Mammary epithelial cell (primary cell): ENCODE measurements at regions not wholly inside any gene's neighbourhood (a gene's known extent, or its start where the extent isn't known, plus 50 kb on each side); places are given as distances from the start of the nearest gene placed in this dataset.

ENCODE experiments used
- CTCF ChIP-seq, 2 donors: IDR thresholded peaks in 1 of 2; conservative IDR thresholded peaks in 1 of 2; 2 replicates each; pipeline ENCODE4 v1.5.1; 2011 to 2012; ENCODE audit warnings: inconsistent platforms in 2 of 2, low read length in 2 of 2, mild to moderate bottlenecking in 2 of 2, control low read depth in 1 of 2, low read depth in 1 of 2; ENCODE audit not compliant: insufficient read depth in 1 of 2; ENCODE audit errors: extremely low read depth in 1 of 2
- EZH2 ChIP-seq: IDR thresholded peaks from 2 replicates; pipeline ENCODE4 v1.6.1; 2012; ENCODE audit warnings: low read length, inconsistent platforms, borderline replicate concordance

GRCh38 chr2:107694667-107695066 lies 132.0 kb upstream of the RGPD4 start:
- TF ChIP-seq CTCF (conservative IDR thresholded peaks at IDR 0.05 in 1 of 2, IDR thresholded peaks at IDR 0.05 in 1 of 2; ENCODE audit: extremely low read depth in 1 of 2, insufficient read depth in 1 of 2, low read depth in 1 of 2, low read length in 2 of 2) (no peak), EZH2 (no peak)
